Natural killer cell (primary cell): ENCODE measurements at regions not wholly inside any gene's neighbourhood (a gene's known extent, or its start where the extent isn't known, plus 50 kb on each side); places are given as distances from the start of the nearest gene placed in this dataset.

Source experiments
- ATAC-seq, 3 donors: fragments of 150-1000 bp in 2 of 3; fragments of 200-7000 bp in 1 of 3; cut with Tn5 transposase; 1 replicate in 1 of 3; 2 replicates in 2 of 3; pipeline ENCODE4 v1.10.0; 2021; ENCODE audit warnings: mild to moderate bottlenecking in 2 of 3, moderate library complexity in 2 of 3
- DNase-seq, 2 donors: peaks; one replicate each; pipeline versions ENCODE4 v3.0.0 to v3.0.0-alpha.2; 2013 to 2021; ENCODE audit warnings: mixed read lengths in 1 of 2
- H3K27ac ChIP-seq: one replicate; pipeline ENCODE4 v1.5.1; 2013; ENCODE audit warnings: mild to moderate bottlenecking, low read length
- H3K27me3 ChIP-seq: one replicate; pipeline ENCODE4 v1.6.1; 2013; ENCODE audit warnings: low read length; ENCODE audit not compliant: control insufficient read depth, insufficient read depth
- H3K36me3 ChIP-seq: one replicate; pipeline ENCODE4 v1.6.1; 2013; ENCODE audit warnings: low read length; ENCODE audit not compliant: control insufficient read depth, insufficient read depth
- H3K4me1 ChIP-seq: one replicate; pipeline ENCODE4 v1.6.1; 2013; ENCODE audit warnings: low read length; ENCODE audit not compliant: control insufficient read depth, insufficient read depth
- H3K4me3 ChIP-seq: one replicate; pipeline ENCODE4 v1.5.1; 2013; ENCODE audit warnings: low read length
- H3K9me3 ChIP-seq: one replicate; pipeline ENCODE4 v1.6.1; 2013; ENCODE audit warnings: low read length; ENCODE audit not compliant: control insufficient read depth, insufficient read depth
- H3K27ac Mint-ChIP-seq, 2 donors: one replicate each; pipeline ENCODE4 v1.8.0; 2022; ENCODE audit warnings: mild to moderate bottlenecking in 2 of 2, mixed read lengths in 2 of 2, moderate library complexity in 1 of 2
- H3K27me3 Mint-ChIP-seq, 2 donors: one replicate each; pipeline ENCODE4 v1.8.0; 2022; ENCODE audit warnings: low read depth in 2 of 2, mixed read lengths in 2 of 2
- H3K36me3 Mint-ChIP-seq: one replicate; pipeline ENCODE4 v1.8.0; 2022; ENCODE audit warnings: mixed read lengths
- H3K4me1 Mint-ChIP-seq, 2 donors: one replicate each; pipeline ENCODE4 v1.8.0; 2022; ENCODE audit warnings: mixed read lengths in 2 of 2
- H3K4me3 Mint-ChIP-seq: one replicate; pipeline ENCODE4 v1.8.0; 2022; ENCODE audit warnings: mild to moderate bottlenecking, moderate library complexity, mixed read lengths
- H3K9me3 Mint-ChIP-seq, 2 donors: one replicate each; pipeline ENCODE4 v1.8.0; 2022; ENCODE audit warnings: mixed read lengths in 2 of 2
- CTCF ChIP-seq: fragments of 200-600 bp; IDR thresholded peaks from one replicate; pipeline ENCODE4 v1.8.0; 2022; ENCODE audit warnings: antibody characterized with exemption
- WGBS: methylation state at CpG from one replicate; pipeline ENCODE4 v1.1.7; 2013; ENCODE audit warnings: missing lambda C conversion rate; ENCODE audit not compliant: insufficient coverage; 5-methylcytosine and 5-hydroxymethylcytosine counted together
- intact Hi-C: fragments of 100-400 bp; cut with micrococcal nuclease; formaldehyde crosslinking; loops from one replicate; pipeline ENCODE4 v1.14.2; 2022

GRCh38 chrX:22360129-22360528 is 87.4 kb downstream of the CBLL2 start:
- no peak for ATAC-seq
- Mint-ChIP-seq H3K36me3 (no peaks in the 10 kb centered on the region), H3K27me3 (no peaks in the 10 kb centered on the region), H3K9me3 (peaks cover 2 to 5% of the 10 kb centered on the region in 2 donors), H3K4me3 (no peak overlapping the region), H3K4me1 (no peaks in the 10 kb centered on the region), H3K27ac (no peak overlapping the region)
- no peaks in the 10 kb centered on the region for H3K4me1 ChIP-seq
- intact Hi-C loops, result no loop called here
- no peak for TF ChIP-seq CTCF
- no peaks in the 10 kb centered on the region for H3K36me3 ChIP-seq
- H3K9me3 ChIP-seq, result no peaks in the 10 kb centered on the region
- no peak overlapping the region for H3K4me3 ChIP-seq
- no peak for DNase-seq
- H3K27me3 ChIP-seq, result no peaks in the 10 kb centered on the region
- WGBS, result 85% methylated on average over 2 of the region's 3 CpGs
- no peak overlapping the region for H3K27ac ChIP-seq

- Mint-ChIP-seq H3K27me3 (no peaks in the 10 kb centered on the region), H3K4me3 (no peak overlapping the region), H3K4me1 (no peaks in the 10 kb centered on the region), H3K27ac (no peak overlapping the region), H3K36me3 (no peaks in the 10 kb centered on the region), H3K9me3 (peaks cover 2 to 3% of the 10 kb centered on the region in 2 donors)
- Histone ChIP-seq H3K4me1 (no peaks in the 10 kb centered on the region), H3K27me3 (no peaks in the 10 kb centered on the region), H3K9me3 (no peaks in the 10 kb centered on the region), H3K36me3 (no peaks in the 10 kb centered on the region), H3K4me3 (no peak overlapping the region), H3K27ac (no peak overlapping the region)
- TF ChIP-seq CTCF, result no peak
- DNase-seq (no peak), ATAC-seq (no peak)
- intact Hi-C loops, result no loop called here
- 83% methylated on average over 2 of the region's 3 CpGs for WGBS
Observed at GRCh38 chrX:22365460-22365859, 92.7 kb downstream of the CBLL2 start.

- no peak overlapping the region for H3K4me3 Mint-ChIP-seq
- peaks cover 2 to 3% of the 10 kb centered on the region in 2 donors for H3K9me3 Mint-ChIP-seq
- Histone ChIP-seq H3K27ac (no peak overlapping the region), H3K36me3 (no peaks in the 10 kb centered on the region), H3K27me3 (no peaks in the 10 kb centered on the region), H3K4me1 (no peaks in the 10 kb centered on the region), H3K9me3 (no peaks in the 10 kb centered on the region), H3K4me3 (no peak overlapping the region)
- H3K27me3 Mint-ChIP-seq, result no peaks in the 10 kb centered on the region
- no peak for ATAC-seq
- TF ChIP-seq CTCF, result no peak
- no peak for DNase-seq
- no peaks in the 10 kb centered on the region for H3K4me1 Mint-ChIP-seq
- H3K36me3 Mint-ChIP-seq, result no peaks in the 10 kb centered on the region
- no peak overlapping the region for H3K27ac Mint-ChIP-seq
- intact Hi-C loops, result no loop called here
- no CpG with 5 or more reads among the region's 1 CpG for WGBS
Observed at GRCh38 chrX:22366166-22366702, 93.5 kb downstream of the CBLL2 start.

- no peaks in the 10 kb centered on the region for H3K27me3 Mint-ChIP-seq
- H3K4me3 ChIP-seq, result no peak overlapping the region
- WGBS, result 92% methylated on average over 2 of the region's 4 CpGs
Observed at GRCh38 chrX:22366906-22367305, 94.2 kb downstream of the CBLL2 start.

More at GRCh38 chrX:22366906-22367305, 94.2 kb downstream of the CBLL2 start:
- Mint-ChIP-seq H3K4me3 (no peak overlapping the region), H3K4me1 (no peaks in the 10 kb centered on the region), H3K36me3 (no peaks in the 10 kb centered on the region), H3K27ac (no peak overlapping the region), H3K9me3 (peaks cover 2 to 3% of the 10 kb centered on the region in 2 donors)
- Histone ChIP-seq H3K27me3 (no peaks in the 10 kb centered on the region), H3K4me1 (no peaks in the 10 kb centered on the region), H3K27ac (no peak overlapping the region), H3K36me3 (no peaks in the 10 kb centered on the region), H3K9me3 (no peaks in the 10 kb centered on the region)
- DNase-seq (no peak), ATAC-seq (no peak)
- no peak for TF ChIP-seq CTCF
- intact Hi-C loops, result no loop called here
